ENCODE measurements at regions not wholly inside any gene's neighbourhood (a gene's known extent, or its start where the extent isn't known, plus 50 kb on each side); places are given as distances from the start of the nearest gene placed in this dataset.

GRCh38 chr3:189404024-189404423 lies 227.2 kb upstream of the TP63 start (continued):
- no peak for TF ChIP-seq FOXM1 (IDR thresholded peaks at IDR 0.05; ENCODE audit: low read depth, low read length)
- no peak for TF ChIP-seq KLF5 (IDR thresholded peaks at IDR 0.05; ENCODE audit: partially characterized antibody)

- Histone ChIP-seq H3K27me3 (replicated peaks in 1 of 2; ENCODE audit: control insufficient read depth in 2 of 2, insufficient read depth in 2 of 2, low read length in 1 of 2) (no peaks in the 10 kb centered on the region), H3K4me1 (ENCODE audit: control insufficient read depth, insufficient read depth, low read length) (no peaks in the 10 kb centered on the region), H2AFZ (ENCODE audit: control insufficient read depth, low read depth, low read length) (peak overlapping the region; percentile 70), H3K9me3 (replicated peaks; ENCODE audit: control insufficient read depth, insufficient read depth, low read length) (peaks cover 3% of the 10 kb centered on the region; the same call in 2 of the 3 replicates), H3K27ac (ENCODE audit: control insufficient read depth, insufficient read depth) (peak overlapping the region; percentile 22; the same call in 1 of the 2 replicates), H3K4me3 (peak overlapping the region; percentile 23; the same call in 1 of the 2 replicates), H3K36me3 (ENCODE audit: control insufficient read depth in 2 of 2, insufficient read depth in 2 of 2, low read length in 1 of 2) (no peaks in the 10 kb centered on the region), H3K9ac (ENCODE audit: control insufficient read depth, insufficient read depth, low read length) (no peak overlapping the region), H4K20me1 (ENCODE audit: control insufficient read depth, insufficient read depth) (no peaks in the 10 kb centered on the region), H3K4me2 (ENCODE audit: control insufficient read depth, insufficient read depth) (peak overlapping the region; percentile 28; the same call in 1 of the 2 replicates), H3K79me2 (ENCODE audit: control insufficient read depth, insufficient read depth, low read length) (no peaks in the 10 kb centered on the region)
- ChIA-PET CTCF (interaction anchor here (0.6 to 1.2 kb wide), 4 partner anchors 11 to 420 kb away, joined by 3 to 5 read pairs (median 3); no protein-coding TSS in a partner anchor), POLR2A (no interaction called here), SMC1A (ENCODE audit: uncharacterized antibody, unreplicated experiment) (interaction anchor here (0.8 to 3.3 kb wide), 6 partner anchors 10 to 132 kb away, joined by 3 to 32 read pairs (median 3); no protein-coding TSS in a partner anchor), RAD21 (ENCODE audit: unreplicated experiment) (interaction anchor here (0.6 to 2.2 kb wide), 5 partner anchors 11 to 543 kb away, joined by 3 to 11 read pairs (median 4); partner anchors contain the start of gene TP63)
- BruUV-seq (replicated peaks), result no TSS peak
- ATAC-seq, result peak; percentile 86
- in situ Hi-C loops (cut with MboI) (no loop called here), intact Hi-C loops (cut with micrococcal nuclease; ENCODE audit: unreplicated experiment) (loop anchor here (5.0 kb wide), 1 partner anchor 167 kb away; no protein-coding TSS in a partner anchor)
- 50% methylated on average over 3 of the region's 3 CpGs for WGBS (ENCODE audit: insufficient coverage, insufficient replicate concordance, low lambda C conversion rate, missing lambda C conversion rate)
- DNase-seq (ENCODE audit: low read depth, low spot score), result peak; percentile 33
- peak; percentile 7 for FAIRE-seq
- TF ChIP-seq SREBF1 (IDR thresholded peaks at IDR 0.05; ENCODE audit: low read length) (no peak), MXI1 (IDR thresholded peaks at IDR 0.05; ENCODE audit: low read depth, low read length) (no peak), ZSCAN29 (IDR thresholded peaks at IDR 0.05) (no peak), BMI1 (IDR thresholded peaks at IDR 0.05; ENCODE audit: borderline replicate concordance) (no peak), ETV6 (conservative IDR thresholded peaks at IDR 0.05 in 1 of 2, IDR thresholded peaks at IDR 0.05 in 1 of 2; ENCODE audit: borderline replicate concordance in 1 of 2, low read depth in 1 of 2) (peak in 1 of 2 experiments; percentile 60; a peak in 1 of 4 replicates), IRF5 (IDR thresholded peaks at IDR 0.05; ENCODE audit: borderline replicate concordance) (no peak), SMAD1 (IDR thresholded peaks at IDR 0.05; ENCODE audit: low read depth, partially characterized antibody) (no peak), POLR2A (IDR thresholded peaks at IDR 0.05; ENCODE audit: low read depth, low read length) (no peak), CEBPZ (IDR thresholded peaks at IDR 0.05; ENCODE audit: low read depth, low read length) (no peak), ZBED1 (IDR thresholded peaks at IDR 0.05; ENCODE audit: borderline replicate concordance) (no peak; the same call in 1 of the 2 replicates), ATF2 (IDR thresholded peaks at IDR 0.05; ENCODE audit: low read length) (peak; percentile 50; the same call in 1 of the 2 replicates), FOXM1 (IDR thresholded peaks at IDR 0.05; ENCODE audit: low read depth, low read length) (peak; percentile 88; the same call in 1 of the 2 replicates), ESRRA (IDR thresholded peaks at IDR 0.05; ENCODE audit: low read length) (no peak), BRCA1 (IDR thresholded peaks at IDR 0.05; ENCODE audit: low read depth, low read length) (no peak), GATAD2B (conservative IDR thresholded peaks at IDR 0.05; ENCODE audit: low read depth) (no peak), GABPA (IDR thresholded peaks at IDR 0.05; ENCODE audit: low read depth) (0 out of 2 replicates have a peak, but pooled peaks have one; percentile 19)
Measured at GRCh38 chr3:189404797-189405484, 226.2 kb upstream of the TP63 start.

Measured in GM12878 (cell line).